ENCODE measurements at regions not wholly inside any gene's neighbourhood (a gene's known extent, or its start where the extent isn't known, plus 50 kb on each side); places are given as distances from the start of the nearest gene placed in this dataset.

GRCh38 chr5:71872311-71872864 lies 153.3 kb downstream of the CARTPT start:
- no peak for DNase-seq

- DNase-seq: no peak
Observed at GRCh38 chr5:71873191-71873591, 154.1 kb downstream of the CARTPT start.

- no peak for DNase-seq
Observed at GRCh38 chr5:71874521-71874920, 155.4 kb downstream of the CARTPT start.

GRCh38 chr5:71877511-71877910 lies 158.4 kb downstream of the CARTPT start:
- DNase-seq: no peak

- no peak for DNase-seq
Observed at GRCh38 chr5:71880536-71880935, 161.5 kb downstream of the CARTPT start.

GRCh38 chr5:71882826-71883741 lies 164.0 kb downstream of the CARTPT start:
- no peak for DNase-seq

- no peak for DNase-seq
Observed at GRCh38 chr5:71883742-71884103, 164.6 kb downstream of the CARTPT start.

GRCh38 chr5:71884926-71885325 lies 165.9 kb downstream of the CARTPT start:
- DNase-seq: no peak

GRCh38 chr5:71886406-71886805 lies 167.3 kb downstream of the CARTPT start:
- DNase-seq: no peak

- DNase-seq: no peak
Observed at GRCh38 chr5:71887680-71888079, 168.6 kb downstream of the CARTPT start.

GRCh38 chr5:71891406-71891805 lies 172.3 kb downstream of the CARTPT start:
- DNase-seq: no peak

GRCh38 chr5:71891856-71892255 lies 172.8 kb downstream of the CARTPT start:
- DNase-seq: no peak

GRCh38 chr5:71892641-71893365 lies 173.7 kb downstream of the CARTPT start:
- DNase-seq: no peak

- no peak for DNase-seq
Observed at GRCh38 chr5:71893451-71893850, 174.4 kb downstream of the CARTPT start.

- no peak for DNase-seq
Observed at GRCh38 chr5:71894091-71894490, 175.0 kb downstream of the CARTPT start.

- no peak for DNase-seq
Observed at GRCh38 chr5:71895546-71895945, 176.5 kb downstream of the CARTPT start.

- no peak for DNase-seq
Observed at GRCh38 chr5:71899865-71900342, 180.8 kb downstream of the CARTPT start.

- DNase-seq: no peak
Observed at GRCh38 chr5:71903808-71904207, 184.7 kb downstream of the CARTPT start.

- no peak for DNase-seq
Observed at GRCh38 chr5:71904852-71905251, 185.8 kb downstream of the CARTPT start.

- no peak for DNase-seq
Observed at GRCh38 chr5:71905834-71906711, 187.0 kb downstream of the CARTPT start.

GRCh38 chr5:71907001-71907588 lies 188.0 kb downstream of the CARTPT start:
- DNase-seq: no peak

- no peak for DNase-seq
Observed at GRCh38 chr5:71907608-71908145, 188.6 kb downstream of the CARTPT start.

Data from effector CD4-positive, alpha-beta T cell (primary cell).